ENCODE measurements at regions not wholly inside any gene's neighbourhood (a gene's known extent, or its start where the extent isn't known, plus 50 kb on each side); places are given as distances from the start of the nearest gene placed in this dataset.

GRCh38 chr11:29127461-29127860 lies 889.4 kb downstream of the KCNA4 start:
- Histone ChIP-seq H3K9me2 (ENCODE audit: insufficient read depth) (no peaks in the 10 kb centered on the region; the same call in 1 of the 2 replicates), H3K79me2 (ENCODE audit: insufficient read depth) (no peaks in the 10 kb centered on the region), H3K4me3 (no peak overlapping the region), H3K4me1 (ENCODE audit: insufficient read depth) (no peaks in the 10 kb centered on the region), H3K27ac (no peak overlapping the region), H3K4me2 (ENCODE audit: unreplicated experiment) (no peak overlapping the region), H3K36me3 (ENCODE audit: low read depth) (no peaks in the 10 kb centered on the region), H3F3A (ENCODE audit: insufficient read depth) (peaks cover 4% of the 10 kb centered on the region; the same call in 1 of the 2 replicates), H4K20me1 (ENCODE audit: insufficient read depth) (no peaks in the 10 kb centered on the region), H3K9ac (no peak overlapping the region), H3K27me3 (replicated peaks; ENCODE audit: insufficient read depth) (no peaks in the 10 kb centered on the region), H2AFZ (no peak overlapping the region), H3K9me3 (ENCODE audit: low read depth) (no peaks in the 10 kb centered on the region)
- no peak for TF ChIP-seq EZH2phosphoT487 (IDR thresholded peaks at IDR 0.05; ENCODE audit: insufficient read depth, low read depth)
- no peak for TF ChIP-seq EZH2 (IDR thresholded peaks at IDR 0.05; ENCODE audit: insufficient read depth, poor library complexity, severe bottlenecking)
- in situ Hi-C loops (cut with MboI) = no loop called here
- no peak for DNase-seq

- no peak for DNase-seq
- Histone ChIP-seq H3K4me3 (no peak overlapping the region), H3K4me2 (ENCODE audit: unreplicated experiment) (no peak overlapping the region), H3F3A (ENCODE audit: insufficient read depth) (peaks cover 4% of the 10 kb centered on the region; the same call in 1 of the 2 replicates), H2AFZ (no peak overlapping the region), H3K9me2 (ENCODE audit: insufficient read depth) (no peaks in the 10 kb centered on the region), H3K27ac (no peak overlapping the region), H4K20me1 (ENCODE audit: insufficient read depth) (no peaks in the 10 kb centered on the region), H3K4me1 (ENCODE audit: insufficient read depth) (no peaks in the 10 kb centered on the region), H3K9ac (no peak overlapping the region), H3K36me3 (ENCODE audit: low read depth) (no peaks in the 10 kb centered on the region), H3K9me3 (ENCODE audit: low read depth) (no peaks in the 10 kb centered on the region), H3K27me3 (replicated peaks; ENCODE audit: insufficient read depth) (no peaks in the 10 kb centered on the region), H3K79me2 (ENCODE audit: insufficient read depth) (no peaks in the 10 kb centered on the region)
- TF ChIP-seq EZH2phosphoT487 (IDR thresholded peaks at IDR 0.05; ENCODE audit: insufficient read depth, low read depth) = no peak
- no peak for TF ChIP-seq EZH2 (IDR thresholded peaks at IDR 0.05; ENCODE audit: insufficient read depth, poor library complexity, severe bottlenecking)
- in situ Hi-C loops (cut with MboI) = no loop called here
Measured at GRCh38 chr11:29125606-29126005, 891.2 kb downstream of the KCNA4 start.

GRCh38 chr11:29124470-29124869 lies 892.4 kb downstream of the KCNA4 start:
- Histone ChIP-seq H4K20me1 (ENCODE audit: insufficient read depth) (no peaks in the 10 kb centered on the region), H3K9ac (no peak overlapping the region), H3K79me2 (ENCODE audit: insufficient read depth) (no peaks in the 10 kb centered on the region), H3K27me3 (replicated peaks; ENCODE audit: insufficient read depth) (no peaks in the 10 kb centered on the region), H2AFZ (no peak overlapping the region), H3F3A (ENCODE audit: insufficient read depth) (peaks cover 9% of the 10 kb centered on the region; the same call in 1 of the 2 replicates), H3K4me2 (ENCODE audit: unreplicated experiment) (no peak overlapping the region), H3K4me3 (no peak overlapping the region), H3K4me1 (ENCODE audit: insufficient read depth) (peaks cover 10% of the 10 kb centered on the region), H3K27ac (no peak overlapping the region), H3K9me3 (ENCODE audit: low read depth) (no peaks in the 10 kb centered on the region), H3K9me2 (ENCODE audit: insufficient read depth) (no peaks in the 10 kb centered on the region), H3K36me3 (ENCODE audit: low read depth) (no peaks in the 10 kb centered on the region)
- in situ Hi-C loops (cut with MboI) = no loop called here
- DNase-seq = no peak
- TF ChIP-seq EZH2 (IDR thresholded peaks at IDR 0.05; ENCODE audit: insufficient read depth, poor library complexity, severe bottlenecking) = no peak
- TF ChIP-seq EZH2phosphoT487 (IDR thresholded peaks at IDR 0.05; ENCODE audit: insufficient read depth, low read depth) = no peak
- 39 to 43% methylated on average over 8 of the region's 8 CpGs for WGBS, 2 experiments (ENCODE audit: low coverage in 1 of 2, low lambda C conversion rate in 2 of 2, missing lambda C conversion rate in 2 of 2)

GRCh38 chr11:29119707-29120618 lies 896.9 kb downstream of the KCNA4 start:
- peak overlapping the region; percentile 61 for H3K9ac ChIP-seq
- H4K20me1 ChIP-seq (ENCODE audit: insufficient read depth) = no peaks in the 10 kb centered on the region
- H3K79me2 ChIP-seq (ENCODE audit: insufficient read depth) = no peaks in the 10 kb centered on the region
- peak; percentile 82 for DNase-seq
- H3K36me3 ChIP-seq (ENCODE audit: low read depth) = no peaks in the 10 kb centered on the region
- H3K27ac ChIP-seq = peak overlapping the region; percentile 84
- peaks cover 19% of the 10 kb centered on the region for H3K4me1 ChIP-seq (ENCODE audit: insufficient read depth)
- WGBS, 2 experiments (ENCODE audit: low coverage in 1 of 2, low lambda C conversion rate in 2 of 2, missing lambda C conversion rate in 2 of 2) = 23 to 24% methylated on average over 11 of the region's 11 CpGs
- H3K4me3 ChIP-seq = peak overlapping the region; percentile 48
- peak overlapping the region; percentile 73 for H2AFZ ChIP-seq
- no peaks in the 10 kb centered on the region for H3K27me3 ChIP-seq (replicated peaks; ENCODE audit: insufficient read depth)
- no peaks in the 10 kb centered on the region for H3K9me2 ChIP-seq (ENCODE audit: insufficient read depth)
- peaks cover 15% of the 10 kb centered on the region; the same call in 1 of the 2 replicates for H3F3A ChIP-seq (ENCODE audit: insufficient read depth)
- TF ChIP-seq EZH2phosphoT487 (IDR thresholded peaks at IDR 0.05; ENCODE audit: insufficient read depth, low read depth) (no peak), EZH2 (IDR thresholded peaks at IDR 0.05; ENCODE audit: insufficient read depth, poor library complexity, severe bottlenecking) (no peak)
- no peaks in the 10 kb centered on the region for H3K9me3 ChIP-seq (ENCODE audit: low read depth)
- peak overlapping the region; percentile 67 for H3K4me2 ChIP-seq (ENCODE audit: unreplicated experiment)
- in situ Hi-C loops (cut with MboI) = no loop called here
